ENCODE measurements at regions not wholly inside any gene's neighbourhood (a gene's known extent, or its start where the extent isn't known, plus 50 kb on each side); places are given as distances from the start of the nearest gene placed in this dataset.
A peak's percentile ranks its signal among the peaks of the same experiment; 100 is the strongest.

DNA sequence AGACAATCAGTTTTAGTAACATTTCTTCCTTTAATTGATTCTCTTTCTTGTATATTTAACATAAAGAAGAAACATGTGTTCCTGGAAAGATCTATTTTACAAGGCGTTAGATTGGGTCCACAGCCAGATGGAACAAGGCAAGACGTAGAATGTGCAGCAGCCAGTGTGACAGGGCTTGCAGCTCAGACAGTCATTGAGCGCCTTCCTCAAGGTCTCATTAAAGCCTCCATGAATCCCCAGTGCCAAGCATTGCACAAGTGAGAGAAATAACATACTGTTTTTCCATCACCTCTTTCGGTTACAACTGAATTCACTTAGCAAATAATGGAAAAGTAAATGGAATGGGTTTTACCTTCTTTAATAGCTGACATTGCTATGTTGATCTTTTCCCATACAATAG lies 292.5 kb downstream of the USP46 start:
- H3K4me3 ChIP-seq (ENCODE audit: low read length) = no peak overlapping the region
- DNase-seq (ENCODE audit: low read depth) = no peak
- TF ChIP-seq, protein P1, sequence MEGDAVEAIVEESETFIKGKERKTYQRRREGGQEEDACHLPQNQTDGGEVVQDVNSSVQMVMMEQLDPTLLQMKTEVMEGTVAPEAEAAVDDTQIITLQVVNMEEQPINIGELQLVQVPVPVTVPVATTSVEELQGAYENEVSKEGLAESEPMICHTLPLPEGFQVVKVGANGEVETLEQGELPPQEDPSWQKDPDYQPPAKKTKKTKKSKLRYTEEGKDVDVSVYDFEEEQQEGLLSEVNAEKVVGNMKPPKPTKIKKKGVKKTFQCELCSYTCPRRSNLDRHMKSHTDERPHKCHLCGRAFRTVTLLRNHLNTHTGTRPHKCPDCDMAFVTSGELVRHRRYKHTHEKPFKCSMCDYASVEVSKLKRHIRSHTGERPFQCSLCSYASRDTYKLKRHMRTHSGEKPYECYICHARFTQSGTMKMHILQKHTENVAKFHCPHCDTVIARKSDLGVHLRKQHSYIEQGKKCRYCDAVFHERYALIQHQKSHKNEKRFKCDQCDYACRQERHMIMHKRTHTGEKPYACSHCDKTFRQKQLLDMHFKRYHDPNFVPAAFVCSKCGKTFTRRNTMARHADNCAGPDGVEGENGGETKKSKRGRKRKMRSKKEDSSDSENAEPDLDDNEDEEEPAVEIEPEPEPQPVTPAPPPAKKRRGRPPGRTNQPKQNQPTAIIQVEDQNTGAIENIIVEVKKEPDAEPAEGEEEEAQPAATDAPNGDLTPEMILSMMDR (IDR thresholded peaks at IDR 0.05; ENCODE audit: insufficient read depth, low read depth, low read length, missing control alignments) = no peak

GRCh38 chr4:52367282-52367830 lies 291.7 kb downstream of the USP46 start:
- TF ChIP-seq, protein P1 (IDR thresholded peaks at IDR 0.05; ENCODE audit: insufficient read depth, low read depth, low read length, missing control alignments) = no peak
- H3K4me3 ChIP-seq (ENCODE audit: low read length) = no peak overlapping the region
- DNase-seq (ENCODE audit: low read depth) = no peak

- no peak for DNase-seq (ENCODE audit: low read depth)
- TF ChIP-seq, protein P1 (IDR thresholded peaks at IDR 0.05; ENCODE audit: insufficient read depth, low read depth, low read length, missing control alignments) = no peak
- H3K4me3 ChIP-seq (ENCODE audit: low read length) = no peak overlapping the region
Measured at GRCh38 chr4:52368895-52369294, 290.2 kb downstream of the USP46 start.

- TF ChIP-seq, protein P1 (IDR thresholded peaks at IDR 0.05; ENCODE audit: insufficient read depth, low read depth, low read length, missing control alignments) = no peak
- peak; percentile 61 for DNase-seq (ENCODE audit: low read depth)
Measured at GRCh38 chr4:52369649-52370048, 289.5 kb downstream of the USP46 start.

GRCh38 chr4:52370576-52370975 lies 288.5 kb downstream of the USP46 start:
- DNase-seq (ENCODE audit: low read depth) = no peak
- no peak overlapping the region for H3K4me3 ChIP-seq (ENCODE audit: low read length)
- TF ChIP-seq, protein P1 (IDR thresholded peaks at IDR 0.05; ENCODE audit: insufficient read depth, low read depth, low read length, missing control alignments) = no peak

More at GRCh38 chr4:52369649-52370048, 289.5 kb downstream of the USP46 start:
- H3K4me3 ChIP-seq (ENCODE audit: low read length) = no peak overlapping the region

DNA sequence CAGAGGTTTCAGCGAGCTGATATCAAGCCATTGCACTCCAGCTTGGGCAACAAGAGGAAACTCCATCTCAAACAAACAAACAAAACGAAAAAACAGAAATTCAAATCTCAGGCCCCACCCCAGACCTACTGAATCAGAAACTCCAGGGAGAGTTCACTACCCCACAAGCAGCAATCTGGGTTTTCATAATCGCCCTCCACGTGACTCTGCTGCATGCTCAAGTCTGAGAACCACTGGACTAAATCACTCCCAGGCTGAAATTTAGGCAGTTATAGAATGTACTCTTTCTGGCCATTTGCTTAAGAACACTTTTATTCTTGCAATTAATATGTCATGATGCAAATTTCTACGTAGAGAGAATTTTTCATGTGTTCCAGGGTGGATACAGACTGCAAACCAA lies 287.3 kb downstream of the USP46 start:
- no peak for DNase-seq (ENCODE audit: low read depth)
- TF ChIP-seq, protein P1 (IDR thresholded peaks at IDR 0.05; ENCODE audit: insufficient read depth, low read depth, low read length, missing control alignments) = no peak
- H3K4me3 ChIP-seq (ENCODE audit: low read length) = no peak overlapping the region

- no peak overlapping the region for H3K4me3 ChIP-seq (ENCODE audit: low read length)
- TF ChIP-seq, protein P1 (IDR thresholded peaks at IDR 0.05; ENCODE audit: insufficient read depth, low read depth, low read length, missing control alignments) = no peak
- no peak for DNase-seq (ENCODE audit: low read depth)
Measured at GRCh38 chr4:52372269-52372668, 286.8 kb downstream of the USP46 start.
